Upper lobe of left lung (tissue), 6 donors: ENCODE measurements at regions not wholly inside any gene's neighbourhood (a gene's known extent, or its start where the extent isn't known, plus 50 kb on each side); places are given as distances from the start of the nearest gene placed in this dataset.

Experiments
- ATAC-seq, 2 donors: fragments of 200-7000 bp; cut with Tn5 transposase; one replicate each; pipeline ENCODE4 v1.9.1; 2022; ENCODE audit warnings: mild to moderate bottlenecking in 2 of 2, moderate library complexity in 2 of 2; ENCODE audit not compliant: low FRiP score in 2 of 2
- DNase-seq, 2 donors: peaks; one replicate each; pipeline ENCODE4 v3.0.0-alpha.2; 2019 to 2020
- H3K27ac ChIP-seq, 4 donors: fragments of 200-600 bp; sonication (generic); one replicate each; pipeline ENCODE4 v1.5.1; 2016 to 2019
- H3K27me3 ChIP-seq, 4 donors: fragments of 200-600 bp; sonication (generic); one replicate each; pipeline ENCODE4 v1.5.1; 2017 to 2019
- H3K36me3 ChIP-seq, 4 donors: fragments of 200-600 bp; sonication (generic); one replicate each; pipeline ENCODE4 v1.5.1; 2016 to 2019
- H3K4me1 ChIP-seq, 4 donors: fragments of 200-600 bp; sonication (generic); one replicate each; pipeline ENCODE4 v1.5.1; 2018 to 2019
- H3K4me3 ChIP-seq, 4 donors: fragments of 200-600 bp; sonication (generic); one replicate each; pipeline ENCODE4 v1.5.1; 2017 to 2019; ENCODE audit warnings: mild to moderate bottlenecking in 2 of 4, moderate library complexity in 1 of 4
- H3K9me3 ChIP-seq, 4 donors: fragments of 200-600 bp; sonication (generic); one replicate each; pipeline ENCODE4 v1.5.1; 2018 to 2019
- EP300 ChIP-seq, 4 donors: sonication (generic); formaldehyde crosslinking; IDR thresholded peaks; one replicate each; pipeline ENCODE4 v1.5.1; 2017; ENCODE audit warnings: antibody characterized with exemption in 4 of 4, control low read depth in 2 of 4
- POLR2A ChIP-seq, 4 donors: fragments of 450-650 bp; IDR thresholded peaks; one replicate each; pipeline ENCODE4 v1.5.1; 2016 to 2017; ENCODE audit warnings: antibody characterized with exemption in 4 of 4, mild to moderate bottlenecking in 2 of 4
- POLR2AphosphoS5 ChIP-seq, 2 donors: sonication (generic); formaldehyde crosslinking; IDR thresholded peaks; one replicate each; pipeline ENCODE4 v1.5.1; 2017; ENCODE audit warnings: antibody characterized with exemption in 2 of 2
- WGBS, 2 donors: methylation state at CpG; one replicate each; pipeline ENCODE4 v1.1.5; 2017 to 2018; 5-methylcytosine and 5-hydroxymethylcytosine counted together
- TF ChIP-seq, protein P1 (sequence below), 6 experiments: fragments of 450-650 bp in 4 of 6; fragments of 200-600 bp in 2 of 6; sonication (generic) in 2 of 6; IDR thresholded peaks; one replicate each; pipeline ENCODE4 v1.5.1; 2016 to 2019; ENCODE audit warnings: antibody characterized with exemption in 6 of 6
- donor health status: DM: no; HTN: no; CAD: no; lungs with moderate emphysema.
- donor health status: DM: no; HTN: yes; CAD: no; lungs with severe emphysema.

DNA sequence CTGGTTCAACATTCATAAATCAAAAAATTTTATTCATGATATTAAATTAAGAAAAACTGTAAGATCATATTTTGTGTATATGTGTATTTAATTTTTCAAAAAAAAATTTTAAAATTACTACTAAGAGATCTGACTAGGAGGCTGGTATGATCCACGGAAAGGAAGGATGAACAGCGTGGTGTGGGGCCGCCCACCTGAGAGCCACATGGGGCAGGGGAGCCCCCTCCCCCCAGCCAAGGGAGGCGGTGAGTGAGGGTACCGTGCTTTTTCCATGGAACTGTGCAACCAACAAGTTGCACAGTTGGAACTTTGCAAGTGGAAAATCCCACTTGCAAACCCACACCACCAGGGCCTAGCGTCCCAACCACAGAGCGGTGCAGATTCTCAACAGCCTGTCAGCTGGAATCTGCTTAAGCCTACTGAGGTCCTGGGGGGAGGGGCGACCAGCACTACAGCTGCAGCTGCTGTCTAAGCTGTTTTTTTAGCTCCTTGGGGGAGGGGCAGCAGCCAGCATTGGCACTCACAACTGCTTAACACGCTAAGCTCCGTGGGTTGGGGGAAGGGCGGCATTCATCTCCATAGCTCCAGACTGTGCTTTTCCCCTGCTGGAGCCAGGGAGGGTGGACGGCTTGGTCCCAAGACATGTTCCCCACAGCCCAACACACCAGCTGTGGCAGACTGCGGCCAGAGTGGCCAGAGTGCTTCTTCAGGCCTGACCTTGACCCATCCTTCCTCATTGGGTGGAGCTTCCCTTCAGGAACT lies 94.2 kb upstream of the IGFBP3 start:
- peaks cover 0 to 7% (median 3%) of the 10 kb centered on the region in 4 donors for H3K4me1 ChIP-seq
- no peak overlapping the region for H3K27ac ChIP-seq
- no peaks in the 10 kb centered on the region for H3K36me3 ChIP-seq
- no peaks in the 10 kb centered on the region for H3K27me3 ChIP-seq
- ATAC-seq = peak in 1 of 2 donors; percentile 30
- no peak for TF ChIP-seq POLR2AphosphoS5 (IDR thresholded peaks at IDR 0.05)
- no peak for TF ChIP-seq POLR2A (IDR thresholded peaks at IDR 0.05)
- TF ChIP-seq, protein P1, sequence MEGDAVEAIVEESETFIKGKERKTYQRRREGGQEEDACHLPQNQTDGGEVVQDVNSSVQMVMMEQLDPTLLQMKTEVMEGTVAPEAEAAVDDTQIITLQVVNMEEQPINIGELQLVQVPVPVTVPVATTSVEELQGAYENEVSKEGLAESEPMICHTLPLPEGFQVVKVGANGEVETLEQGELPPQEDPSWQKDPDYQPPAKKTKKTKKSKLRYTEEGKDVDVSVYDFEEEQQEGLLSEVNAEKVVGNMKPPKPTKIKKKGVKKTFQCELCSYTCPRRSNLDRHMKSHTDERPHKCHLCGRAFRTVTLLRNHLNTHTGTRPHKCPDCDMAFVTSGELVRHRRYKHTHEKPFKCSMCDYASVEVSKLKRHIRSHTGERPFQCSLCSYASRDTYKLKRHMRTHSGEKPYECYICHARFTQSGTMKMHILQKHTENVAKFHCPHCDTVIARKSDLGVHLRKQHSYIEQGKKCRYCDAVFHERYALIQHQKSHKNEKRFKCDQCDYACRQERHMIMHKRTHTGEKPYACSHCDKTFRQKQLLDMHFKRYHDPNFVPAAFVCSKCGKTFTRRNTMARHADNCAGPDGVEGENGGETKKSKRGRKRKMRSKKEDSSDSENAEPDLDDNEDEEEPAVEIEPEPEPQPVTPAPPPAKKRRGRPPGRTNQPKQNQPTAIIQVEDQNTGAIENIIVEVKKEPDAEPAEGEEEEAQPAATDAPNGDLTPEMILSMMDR (IDR thresholded peaks at IDR 0.05) = no peak
- TF ChIP-seq EP300 (IDR thresholded peaks at IDR 0.05) = no peak
- WGBS, 2 donors = 47 to 54% methylated on average over 5 to 13 of the region's 13 CpGs
- no peak for DNase-seq
- no peak overlapping the region for H3K4me3 ChIP-seq
- H3K9me3 ChIP-seq = no peaks in the 10 kb centered on the region

DNA sequence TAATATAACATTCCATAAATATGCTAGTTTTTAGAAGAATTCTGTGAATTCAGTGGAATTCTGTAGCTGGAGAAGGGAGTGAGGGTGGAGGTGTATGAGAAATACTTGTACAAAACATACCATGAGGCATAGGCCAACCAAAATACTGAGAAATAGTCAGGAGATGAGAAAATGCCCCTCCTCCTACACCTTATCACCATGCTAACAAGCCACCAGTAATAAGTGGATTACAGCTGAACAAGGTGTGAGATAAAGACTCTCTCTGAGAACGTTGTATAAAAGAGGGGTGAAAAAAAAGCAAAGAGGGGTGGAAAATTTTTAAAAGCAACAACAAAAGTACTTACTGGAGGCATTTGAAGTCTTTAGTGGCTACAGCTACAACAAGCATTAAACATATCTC lies 90.4 kb upstream of the IGFBP3 start:
- no peaks in the 10 kb centered on the region for H3K36me3 ChIP-seq
- no peak overlapping the region for H3K4me3 ChIP-seq
- DNase-seq = no peak
- H3K27ac ChIP-seq = no peak overlapping the region
- H3K27me3 ChIP-seq = no peaks in the 10 kb centered on the region
- H3K9me3 ChIP-seq = no peaks in the 10 kb centered on the region
- WGBS, 2 donors = 20 to 23% methylated on average over 1 of the region's 1 CpG
- no peak for ATAC-seq
- TF ChIP-seq, protein P1 (IDR thresholded peaks at IDR 0.05) = no peak
- TF ChIP-seq EP300 (IDR thresholded peaks at IDR 0.05) (no peak), POLR2A (IDR thresholded peaks at IDR 0.05) (no peak), POLR2AphosphoS5 (IDR thresholded peaks at IDR 0.05) (no peak)
- peaks cover 0 to 7% (median 4%) of the 10 kb centered on the region in 4 donors for H3K4me1 ChIP-seq

GRCh38 chr7:46011059-46011458 lies 90.0 kb upstream of the IGFBP3 start:
- Histone ChIP-seq H3K4me1 (peaks cover 0 to 7% (median 4%) of the 10 kb centered on the region in 4 donors), H3K27ac (no peak overlapping the region), H3K36me3 (no peaks in the 10 kb centered on the region), H3K4me3 (no peak overlapping the region), H3K27me3 (no peaks in the 10 kb centered on the region), H3K9me3 (no peaks in the 10 kb centered on the region)
- TF ChIP-seq EP300 (IDR thresholded peaks at IDR 0.05) = no peak
- no peak for TF ChIP-seq POLR2AphosphoS5 (IDR thresholded peaks at IDR 0.05)
- no peak for ATAC-seq
- WGBS, 2 donors = 84 to 89% methylated on average over 2 of the region's 2 CpGs
- no peak for DNase-seq

- Histone ChIP-seq H3K27ac (no peak overlapping the region), H3K4me1 (peaks cover 0 to 2% (median 0%) of the 10 kb centered on the region in 4 donors), H3K9me3 (no peaks in the 10 kb centered on the region), H3K27me3 (no peaks in the 10 kb centered on the region), H3K4me3 (no peak overlapping the region), H3K36me3 (no peaks in the 10 kb centered on the region)
- ATAC-seq (no peak), DNase-seq (no peak)
- 78 to 81% methylated on average over 2 of the region's 2 CpGs for WGBS, 2 donors
- no peak for TF ChIP-seq EP300 (IDR thresholded peaks at IDR 0.05)
- TF ChIP-seq, protein P1 (IDR thresholded peaks at IDR 0.05) = no peak
- TF ChIP-seq POLR2A (IDR thresholded peaks at IDR 0.05) = no peak
- no peak for TF ChIP-seq POLR2AphosphoS5 (IDR thresholded peaks at IDR 0.05)
These were observed 88.1 kb upstream of the IGFBP3 start for GRCh38 chr7:46009211-46009610.

DNA sequence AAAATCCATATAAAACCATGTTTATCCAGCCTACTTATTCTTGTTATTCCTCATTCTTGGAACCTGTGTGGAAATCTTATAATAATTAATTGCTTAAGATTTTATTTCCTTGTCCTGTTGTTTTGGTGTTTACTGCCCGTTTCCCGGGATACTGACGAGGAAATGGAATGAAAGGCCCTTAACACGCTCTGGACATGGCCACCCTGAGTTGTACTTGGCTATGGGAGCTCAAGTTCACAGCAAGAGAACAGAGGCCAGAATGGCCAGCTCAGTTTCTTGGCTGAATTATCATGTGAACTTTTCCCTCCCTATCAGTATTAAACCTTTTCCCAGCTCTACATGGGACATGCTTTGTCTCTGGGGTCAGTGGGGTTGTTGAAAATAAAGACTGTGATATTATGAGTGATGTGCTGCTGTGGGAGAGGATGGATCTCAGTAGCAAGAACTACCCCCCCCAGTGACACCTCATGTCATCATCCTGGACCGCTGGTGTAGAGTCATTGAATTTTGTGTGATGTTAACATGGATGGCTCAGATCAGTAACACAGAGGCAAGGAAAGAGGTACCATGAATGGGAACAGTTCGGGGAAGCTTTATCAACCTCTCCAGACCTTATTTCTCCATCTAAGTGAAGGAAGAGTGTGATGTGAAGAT lies 87.0 kb upstream of the IGFBP3 start:
- DNase-seq = no peak

More for the DNA sequence above, 87.0 kb upstream of the IGFBP3 start:
- ATAC-seq = peak; percentile 58 to 64
- Histone ChIP-seq H3K4me3 (no peak overlapping the region), H3K4me1 (peaks cover 0 to 2% (median 0%) of the 10 kb centered on the region in 4 donors), H3K9me3 (no peaks in the 10 kb centered on the region), H3K36me3 (no peaks in the 10 kb centered on the region), H3K27me3 (no peaks in the 10 kb centered on the region), H3K27ac (peak overlapping the region in 1 of 4 donors; percentile 54)
- 65 to 67% methylated on average over 6 of the region's 6 CpGs for WGBS, 2 donors
- TF ChIP-seq EP300 (IDR thresholded peaks at IDR 0.05) = no peak
